AG09319 (cell line): ENCODE measurements at regions not wholly inside any gene's neighbourhood (a gene's known extent, or its start where the extent isn't known, plus 50 kb on each side); places are given as distances from the start of the nearest gene placed in this dataset.

ENCODE experiments used
- DNase-seq: peaks from one replicate; pipeline ENCODE4 v3.0.0-alpha.2; 2010; ENCODE audit warnings: low read depth; ENCODE audit errors: extremely low read depth
- TF ChIP-seq, protein P1 (sequence below): IDR thresholded peaks from 2 replicates; pipeline ENCODE4 v1.5.1; 2011; ENCODE audit warnings: low read depth, mild to moderate bottlenecking, inconsistent platforms, low read length, moderate library complexity

- TF ChIP-seq, protein P1, sequence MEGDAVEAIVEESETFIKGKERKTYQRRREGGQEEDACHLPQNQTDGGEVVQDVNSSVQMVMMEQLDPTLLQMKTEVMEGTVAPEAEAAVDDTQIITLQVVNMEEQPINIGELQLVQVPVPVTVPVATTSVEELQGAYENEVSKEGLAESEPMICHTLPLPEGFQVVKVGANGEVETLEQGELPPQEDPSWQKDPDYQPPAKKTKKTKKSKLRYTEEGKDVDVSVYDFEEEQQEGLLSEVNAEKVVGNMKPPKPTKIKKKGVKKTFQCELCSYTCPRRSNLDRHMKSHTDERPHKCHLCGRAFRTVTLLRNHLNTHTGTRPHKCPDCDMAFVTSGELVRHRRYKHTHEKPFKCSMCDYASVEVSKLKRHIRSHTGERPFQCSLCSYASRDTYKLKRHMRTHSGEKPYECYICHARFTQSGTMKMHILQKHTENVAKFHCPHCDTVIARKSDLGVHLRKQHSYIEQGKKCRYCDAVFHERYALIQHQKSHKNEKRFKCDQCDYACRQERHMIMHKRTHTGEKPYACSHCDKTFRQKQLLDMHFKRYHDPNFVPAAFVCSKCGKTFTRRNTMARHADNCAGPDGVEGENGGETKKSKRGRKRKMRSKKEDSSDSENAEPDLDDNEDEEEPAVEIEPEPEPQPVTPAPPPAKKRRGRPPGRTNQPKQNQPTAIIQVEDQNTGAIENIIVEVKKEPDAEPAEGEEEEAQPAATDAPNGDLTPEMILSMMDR: no peak
- no peak for DNase-seq
Measured at GRCh38 chr5:56480705-56481427, 247.7 kb upstream of the ANKRD55 start.

GRCh38 chr5:56480078-56480704 lies 247.1 kb upstream of the ANKRD55 start:
- DNase-seq: no peak

DNA sequence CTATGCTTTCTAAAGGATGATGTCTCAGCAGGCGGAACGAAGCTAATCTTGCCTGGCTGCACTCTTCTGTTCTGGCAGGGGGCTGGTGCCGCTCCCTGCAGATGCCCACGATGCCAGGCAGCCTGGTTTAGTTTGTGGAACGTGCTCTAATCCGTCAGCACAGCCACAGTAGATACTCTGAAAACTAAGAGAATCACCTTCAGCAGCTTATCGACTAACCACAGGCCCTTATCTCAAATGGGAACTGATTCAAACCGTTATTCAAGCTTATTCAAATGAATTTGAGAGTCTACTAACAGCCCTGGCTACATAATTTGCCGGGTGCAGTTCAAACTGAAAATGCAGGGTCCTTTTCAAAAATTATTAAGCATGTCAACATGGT lies 246.6 kb upstream of the ANKRD55 start:
- TF ChIP-seq, protein P1: no peak
- no peak for DNase-seq

More at GRCh38 chr5:56480078-56480704, 247.1 kb upstream of the ANKRD55 start:
- TF ChIP-seq, protein P1: no peak

GRCh38 chr5:56479126-56479525 lies 246.0 kb upstream of the ANKRD55 start:
- no peak for DNase-seq
- TF ChIP-seq, protein P1: no peak

DNA sequence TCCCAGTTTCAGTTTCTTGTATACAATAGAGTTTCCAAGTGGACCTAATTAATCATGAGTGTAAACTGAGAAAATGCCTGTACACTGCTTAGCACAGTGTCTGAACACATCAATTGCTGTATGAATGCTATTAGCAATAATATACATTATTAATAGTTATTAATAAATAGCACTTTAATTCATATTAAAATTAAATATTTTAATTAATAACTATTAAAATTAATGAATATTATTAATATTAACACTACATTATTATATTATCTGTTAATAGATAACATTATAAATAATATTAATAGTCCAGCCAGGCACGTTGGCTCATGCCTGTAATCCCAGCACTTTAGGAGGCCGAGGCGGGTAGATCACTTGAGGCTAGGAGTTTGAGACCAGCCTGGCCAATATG lies 244.9 kb upstream of the ANKRD55 start:
- TF ChIP-seq, protein P1: no peak
- no peak for DNase-seq

DNA sequence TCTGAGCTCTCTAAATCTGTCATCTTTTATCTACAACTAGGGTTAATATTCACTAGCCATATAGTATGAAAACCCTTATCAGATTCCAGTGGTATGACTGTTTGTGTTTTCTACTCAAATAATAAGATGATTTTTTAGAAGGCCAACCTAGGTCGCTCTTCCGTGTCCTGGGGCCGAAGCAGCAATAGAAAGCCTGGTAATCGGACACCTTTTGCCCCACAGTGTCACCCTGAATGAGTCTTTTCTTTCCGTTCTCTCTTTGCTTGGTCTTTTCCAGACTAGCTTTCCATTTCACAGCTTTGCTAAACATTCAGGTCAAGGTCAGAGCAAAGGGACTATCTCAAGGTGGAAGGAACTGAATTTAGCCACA lies 243.3 kb upstream of the ANKRD55 start:
- no peak for DNase-seq
- TF ChIP-seq, protein P1: no peak

DNA sequence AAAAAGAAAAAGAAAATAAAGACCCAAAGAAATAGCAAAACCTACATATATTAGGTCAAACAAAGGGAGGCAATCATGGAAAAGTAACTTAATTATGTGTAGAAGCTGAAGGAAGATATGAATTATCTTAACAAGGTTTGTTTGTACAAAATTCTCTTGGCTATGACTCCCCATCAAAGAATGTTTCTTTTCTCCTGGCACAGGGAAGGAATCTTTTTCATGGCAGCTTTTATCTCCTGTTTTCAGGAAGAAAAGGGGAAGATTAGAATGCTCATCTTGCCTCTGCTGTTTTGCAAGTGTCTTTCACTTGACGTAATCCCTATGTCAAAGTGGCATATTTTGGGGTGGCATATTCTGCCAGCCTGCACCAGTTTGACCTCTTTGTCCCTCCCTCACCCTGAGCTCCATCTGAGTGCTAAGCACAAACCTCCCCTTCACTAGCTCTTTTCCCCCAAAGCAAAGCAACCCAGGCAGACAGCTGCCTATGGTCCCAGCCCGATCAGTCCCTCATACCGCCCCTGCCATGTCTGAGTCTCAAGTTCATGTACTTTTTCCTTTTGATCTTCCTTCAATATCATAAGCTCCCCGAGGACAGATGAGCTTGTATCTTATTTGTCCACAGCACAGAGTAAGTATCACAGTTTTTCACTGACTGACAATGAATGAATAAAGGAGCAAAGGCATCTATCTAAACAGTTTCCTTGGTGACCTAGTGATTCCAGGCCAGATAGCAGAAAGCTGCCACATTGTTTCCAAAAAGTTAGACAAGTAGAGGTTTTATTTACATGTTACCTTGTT lies 242.8 kb upstream of the ANKRD55 start:
- no peak for DNase-seq
- TF ChIP-seq, protein P1: no peak
